CD4-positive, alpha-beta memory T cell (primary cell): ENCODE measurements at regions not wholly inside any gene's neighbourhood (a gene's known extent, or its start where the extent isn't known, plus 50 kb on each side); places are given as distances from the start of the nearest gene placed in this dataset.

ENCODE experiments used
- CTCF ChIA-PET: fragments of 350-600 bp; sonication (Branson Sonifier 250); formaldehyde crosslinking; loops from one replicate; lab custom pipeline; 2021; ENCODE audit warnings: inconsistent platforms; ENCODE audit not compliant: partially characterized antibody; lab: Charles Lee
- POLR2A ChIA-PET: fragments of 350-600 bp; sonication (Branson Sonifier 250); formaldehyde crosslinking; loops from one replicate; lab custom pipeline; 2021; ENCODE audit not compliant: partially characterized antibody; lab: Charles Lee
- DNase-seq, 5 donors: peaks; one replicate each; pipeline versions ENCODE4 v3.0.0 to v3.0.0-alpha.2; 2020 to 2022; ENCODE audit warnings: mixed read lengths in 1 of 5
- H3K27ac ChIP-seq: one replicate; pipeline ENCODE4 v1.7.0; 2013; ENCODE audit warnings: low read depth, low read length
- H3K27me3 ChIP-seq: 2 replicates; pipeline ENCODE4 v1.7.0; 2013; ENCODE audit warnings: mild to moderate bottlenecking, low read length, moderate library complexity; ENCODE audit not compliant: insufficient read depth
- H3K36me3 ChIP-seq: 2 replicates; pipeline ENCODE4 v1.7.0; 2013; ENCODE audit warnings: mild to moderate bottlenecking, low read length, moderate library complexity; ENCODE audit not compliant: insufficient read depth
- H3K4me1 ChIP-seq: 2 replicates; pipeline ENCODE4 v1.7.0; 2013; ENCODE audit warnings: mild to moderate bottlenecking, low read length, moderate library complexity; ENCODE audit not compliant: insufficient read depth
- H3K4me3 ChIP-seq, 2 donors: one replicate each; pipeline ENCODE4 v1.7.0; 2013; ENCODE audit warnings: low read length in 2 of 2, mild to moderate bottlenecking in 1 of 2
- H3K9me3 ChIP-seq, 2 donors: one replicate each; pipeline ENCODE4 v1.7.0; 2013; ENCODE audit warnings: low read length in 2 of 2, control low read depth in 1 of 2; ENCODE audit not compliant: control insufficient read depth in 1 of 2
- H3K27ac Mint-ChIP-seq, 7 donors: one replicate each; pipeline ENCODE4 v1.8.0; 2020 to 2021; ENCODE audit warnings: mixed read lengths in 7 of 7, mild to moderate bottlenecking in 6 of 7, inconsistent platforms in 3 of 7, moderate library complexity in 3 of 7
- H3K27me3 Mint-ChIP-seq, 2 donors: one replicate each; pipeline ENCODE4 v1.8.0; 2020 to 2021; ENCODE audit warnings: mixed read lengths in 2 of 2
- H3K36me3 Mint-ChIP-seq, 2 donors: one replicate each; pipeline ENCODE4 v1.8.0; 2020 to 2021; ENCODE audit warnings: mixed read lengths in 2 of 2, inconsistent platforms in 1 of 2, mild to moderate bottlenecking in 1 of 2
- H3K4me1 Mint-ChIP-seq, 4 donors: one replicate each; pipeline ENCODE4 v1.8.0; 2020 to 2021; ENCODE audit warnings: mixed read lengths in 4 of 4, mild to moderate bottlenecking in 1 of 4
- H3K4me3 Mint-ChIP-seq, 8 donors: one replicate each; pipeline ENCODE4 v1.8.0; 2020 to 2021; ENCODE audit warnings: mixed read lengths in 8 of 8, mild to moderate bottlenecking in 7 of 8, moderate library complexity in 6 of 8, inconsistent platforms in 3 of 8
- H3K9me3 Mint-ChIP-seq, 8 donors: one replicate each; pipeline ENCODE4 v1.8.0; 2020 to 2021; ENCODE audit warnings: mixed read lengths in 8 of 8, mild to moderate bottlenecking in 5 of 8, inconsistent platforms in 3 of 8, moderate library complexity in 1 of 8
- intact Hi-C: fragments of 100-400 bp; cut with micrococcal nuclease; formaldehyde crosslinking; loops from one replicate; pipeline ENCODE4 v1.15.1; 2023

DNA sequence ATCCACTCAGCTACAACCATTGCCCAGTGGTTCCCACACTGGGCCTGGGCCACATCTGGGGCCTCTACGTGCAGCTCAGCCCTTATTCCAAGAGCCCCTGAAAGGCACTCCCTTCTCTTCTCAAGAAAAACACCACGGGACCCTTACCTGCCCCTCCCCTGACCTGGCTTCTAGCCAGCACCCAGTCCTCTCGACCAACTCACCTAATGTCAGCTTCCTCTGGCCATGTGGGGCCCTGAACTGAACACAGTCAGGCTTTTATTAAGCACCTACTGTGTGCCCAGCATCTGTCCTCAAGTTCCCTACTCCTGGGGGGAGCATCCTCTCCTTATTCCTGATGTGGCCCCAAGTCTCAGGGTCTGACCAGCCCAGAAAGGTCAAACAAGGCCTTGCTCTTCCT, 208.4 kb downstream of the MATN1 start:
- Mint-ChIP-seq H3K9me3 (no peaks in the 10 kb centered on the region), H3K4me3 (no peak overlapping the region), H3K4me1 (no peaks in the 10 kb centered on the region), H3K27me3 (peaks cover 7 to 12% of the 10 kb centered on the region in 2 donors), H3K36me3 (no peaks in the 10 kb centered on the region), H3K27ac (no peak overlapping the region)
- Histone ChIP-seq H3K9me3 (no peaks in the 10 kb centered on the region), H3K27me3 (no peaks in the 10 kb centered on the region), H3K4me3 (no peak overlapping the region), H3K4me1 (no peaks in the 10 kb centered on the region), H3K36me3 (no peaks in the 10 kb centered on the region), H3K27ac (no peak overlapping the region)
- ChIA-PET CTCF (no interaction called here), POLR2A (no interaction called here)
- intact Hi-C loops: no loop called here
- DNase-seq: no peak

DNA sequence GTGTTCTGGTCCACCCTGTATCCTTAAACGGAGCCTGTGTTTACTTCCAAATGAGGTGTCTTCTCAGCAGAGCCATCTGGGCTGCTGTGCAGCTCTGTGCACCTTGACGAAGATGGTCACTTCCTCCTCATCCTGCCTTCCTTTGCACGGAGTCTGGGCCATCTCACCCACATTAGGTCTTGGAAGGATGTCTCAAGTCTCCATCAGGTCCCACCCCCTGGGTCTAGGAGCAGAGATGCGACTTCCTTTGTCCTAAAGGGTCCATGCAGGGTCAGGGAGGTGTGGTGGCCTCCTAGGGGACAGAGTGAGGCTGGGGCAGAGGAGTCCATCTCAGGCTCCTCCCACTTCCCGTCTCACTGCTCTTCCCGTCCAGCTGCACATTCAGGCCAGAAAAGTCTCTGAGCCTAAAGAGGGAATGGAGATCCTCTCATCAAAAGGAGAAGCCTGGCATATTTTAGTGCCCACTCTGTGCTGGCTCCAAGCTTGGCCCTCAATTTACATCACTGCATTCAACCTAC, 209.2 kb downstream of the MATN1 start:
- Histone ChIP-seq H3K4me1 (no peaks in the 10 kb centered on the region), H3K36me3 (no peaks in the 10 kb centered on the region), H3K27ac (no peak overlapping the region), H3K27me3 (no peaks in the 10 kb centered on the region), H3K9me3 (no peaks in the 10 kb centered on the region), H3K4me3 (no peak overlapping the region)
- intact Hi-C loops: no loop called here
- no peak for DNase-seq
- ChIA-PET POLR2A (no interaction called here), CTCF (no interaction called here)
- peaks cover 0 to 2% (median 0%) of the 10 kb centered on the region in 8 donors for H3K9me3 Mint-ChIP-seq
- H3K27ac Mint-ChIP-seq: no peak overlapping the region
- no peak overlapping the region for H3K4me3 Mint-ChIP-seq
- no peaks in the 10 kb centered on the region for H3K36me3 Mint-ChIP-seq
- peaks cover 7 to 13% of the 10 kb centered on the region in 2 donors for H3K27me3 Mint-ChIP-seq
- no peaks in the 10 kb centered on the region for H3K4me1 Mint-ChIP-seq

DNA sequence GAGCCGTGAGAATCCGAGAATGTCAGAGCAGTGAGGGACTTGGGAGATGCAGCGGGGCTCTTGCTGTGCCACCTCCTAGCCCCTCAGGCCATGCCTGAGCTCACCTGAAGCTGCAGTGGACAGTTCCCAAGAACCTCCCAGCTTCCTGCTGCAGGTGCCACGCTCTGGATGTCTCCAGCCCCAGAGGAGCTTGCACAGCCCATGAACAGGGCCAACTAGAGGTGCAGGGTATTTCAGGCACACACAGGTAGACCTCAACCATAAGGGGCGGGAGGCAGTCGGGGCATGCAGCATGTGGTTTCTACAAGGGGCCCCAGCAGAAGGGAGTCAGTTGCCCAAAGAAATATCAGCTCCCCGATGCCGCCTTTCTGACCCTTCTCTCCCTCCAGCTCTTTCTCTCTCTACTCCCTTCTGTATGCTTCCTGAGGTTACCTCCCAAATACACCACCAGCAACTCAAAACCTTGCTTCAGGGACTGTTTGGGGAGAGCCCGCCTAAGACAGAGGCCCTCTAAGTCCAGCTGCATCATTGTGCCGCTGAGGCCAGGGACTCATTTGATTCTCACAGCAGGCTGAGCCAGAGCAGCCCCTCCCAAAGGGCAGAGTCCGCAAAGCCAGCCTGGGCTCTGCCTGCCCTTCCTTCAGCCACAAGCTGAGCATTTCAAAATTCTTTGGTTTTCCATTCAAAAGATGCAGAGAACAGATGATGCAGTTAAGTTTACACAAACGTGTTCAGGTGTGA, 209.8 kb downstream of the MATN1 start:
- Histone ChIP-seq H3K27ac (no peak overlapping the region), H3K36me3 (no peaks in the 10 kb centered on the region), H3K4me3 (no peak overlapping the region), H3K27me3 (no peaks in the 10 kb centered on the region), H3K9me3 (no peaks in the 10 kb centered on the region), H3K4me1 (no peaks in the 10 kb centered on the region)
- no peak for DNase-seq
- ChIA-PET CTCF (no interaction called here), POLR2A (no interaction called here)
- peaks cover 10 to 14% of the 10 kb centered on the region in 2 donors for H3K27me3 Mint-ChIP-seq
- intact Hi-C loops: no loop called here
- H3K9me3 Mint-ChIP-seq: peaks cover 0 to 6% (median 0%) of the 10 kb centered on the region in 8 donors
- no peaks in the 10 kb centered on the region for H3K36me3 Mint-ChIP-seq
- H3K4me3 Mint-ChIP-seq: no peak overlapping the region
- no peaks in the 10 kb centered on the region for H3K4me1 Mint-ChIP-seq
- H3K27ac Mint-ChIP-seq: no peak overlapping the region

DNA sequence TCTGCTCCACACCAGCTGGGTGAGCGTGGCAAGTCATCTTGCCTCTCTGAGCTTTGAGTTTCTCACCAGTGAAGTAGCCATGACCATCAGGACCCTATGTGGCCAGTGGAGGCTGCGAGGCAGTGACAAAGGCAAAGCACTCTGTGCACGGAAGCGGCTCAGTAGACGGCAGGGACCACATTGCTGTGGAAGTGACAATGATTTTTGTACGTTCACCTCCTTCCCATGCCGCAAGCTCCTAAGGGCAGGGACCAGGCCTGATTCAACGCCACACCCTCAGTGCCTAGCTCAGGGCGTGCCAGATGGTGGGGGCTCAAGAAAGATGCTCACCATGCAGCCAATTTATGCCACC, 210.5 kb downstream of the MATN1 start:
- DNase-seq: no peak

DNA sequence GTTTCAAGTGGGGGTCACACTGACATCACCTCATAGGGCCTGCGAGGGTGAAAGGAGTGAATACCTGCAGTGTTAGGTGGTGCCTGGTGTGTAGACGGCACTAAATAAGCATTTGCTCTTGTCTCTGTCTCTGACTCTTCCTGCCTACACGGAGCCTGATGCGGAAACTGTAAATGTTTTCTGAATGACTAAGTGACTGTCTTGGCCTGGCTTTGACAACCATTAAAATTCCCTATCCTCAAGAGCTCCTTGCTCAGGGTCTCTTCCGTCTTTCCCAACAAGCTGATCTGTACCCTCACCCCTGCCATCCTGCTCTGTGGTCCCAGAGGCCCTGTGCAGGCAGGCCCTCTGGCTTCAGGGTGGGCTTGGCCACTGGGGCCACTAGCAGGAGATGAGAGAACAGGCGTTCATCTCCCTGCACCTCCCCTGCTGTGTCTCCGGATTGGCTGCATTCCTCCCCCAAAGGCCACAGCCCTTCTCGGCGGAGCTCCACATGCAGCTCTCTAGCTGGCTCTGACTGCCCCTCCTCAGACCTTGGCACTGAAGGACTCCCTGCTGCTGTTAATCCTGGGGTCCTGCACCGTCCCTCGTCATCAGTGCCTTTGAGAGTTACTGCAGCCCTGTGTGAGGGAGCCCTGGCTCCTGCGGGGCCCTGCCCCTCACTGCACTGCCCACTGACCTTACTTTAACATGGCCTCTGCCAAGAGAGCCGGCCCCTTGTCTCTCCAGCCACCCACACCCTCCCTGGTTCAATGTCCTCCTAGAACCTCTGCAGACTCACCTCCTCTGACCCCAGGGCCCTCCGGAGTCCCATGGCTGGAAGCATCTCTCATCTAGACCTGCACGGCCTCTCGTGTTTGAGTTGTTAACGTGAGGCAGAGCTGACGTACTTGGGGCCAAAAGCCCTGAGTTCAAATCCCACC, 211.1 kb downstream of the MATN1 start:
- Histone ChIP-seq H3K36me3 (no peaks in the 10 kb centered on the region), H3K27ac (no peak overlapping the region), H3K9me3 (no peaks in the 10 kb centered on the region), H3K4me3 (no peak overlapping the region), H3K4me1 (no peaks in the 10 kb centered on the region), H3K27me3 (no peaks in the 10 kb centered on the region)
- Mint-ChIP-seq H3K27ac (no peak overlapping the region), H3K36me3 (no peaks in the 10 kb centered on the region), H3K9me3 (peaks cover 0 to 6% (median 0%) of the 10 kb centered on the region in 8 donors), H3K4me3 (no peak overlapping the region), H3K4me1 (no peaks in the 10 kb centered on the region), H3K27me3 (peaks cover 16 to 17% of the 10 kb centered on the region in 2 donors)
- CTCF ChIA-PET: no interaction called here
- intact Hi-C loops: no loop called here
- POLR2A ChIA-PET: no interaction called here
- no peak for DNase-seq

More for the DNA sequence above, 210.5 kb downstream of the MATN1 start:
- Histone ChIP-seq H3K27ac (no peak overlapping the region), H3K4me1 (no peaks in the 10 kb centered on the region), H3K27me3 (no peaks in the 10 kb centered on the region), H3K9me3 (no peaks in the 10 kb centered on the region), H3K4me3 (no peak overlapping the region), H3K36me3 (no peaks in the 10 kb centered on the region)
- Mint-ChIP-seq H3K9me3 (peaks cover 0 to 6% (median 0%) of the 10 kb centered on the region in 8 donors), H3K4me3 (no peak overlapping the region), H3K36me3 (no peaks in the 10 kb centered on the region), H3K27me3 (peaks cover 16 to 17% of the 10 kb centered on the region in 2 donors), H3K4me1 (no peaks in the 10 kb centered on the region), H3K27ac (no peak overlapping the region)
- POLR2A ChIA-PET: no interaction called here
- CTCF ChIA-PET: no interaction called here
- intact Hi-C loops: no loop called here

DNA sequence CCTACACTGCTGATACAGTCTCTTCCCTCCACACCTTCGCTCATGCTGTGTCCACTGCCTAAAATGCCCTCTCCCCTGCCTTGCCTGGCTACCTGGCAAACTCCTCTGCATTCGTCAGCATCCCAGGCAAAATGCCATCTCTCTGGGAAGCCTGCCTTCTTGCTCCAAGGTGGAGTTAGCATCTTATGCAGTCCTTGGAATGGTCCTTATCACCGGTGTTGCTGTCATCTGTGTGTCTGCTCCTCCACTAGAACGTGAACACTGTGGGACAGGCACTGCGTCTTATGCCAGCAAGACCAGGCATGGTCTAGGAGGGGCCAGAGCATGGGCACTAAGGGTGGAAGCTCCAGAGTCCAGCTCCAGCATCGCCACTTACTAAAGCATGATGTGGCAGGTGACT, 211.8 kb downstream of the MATN1 start:
- no peaks in the 10 kb centered on the region for H3K9me3 ChIP-seq
- Mint-ChIP-seq H3K9me3 (peaks cover 0 to 6% (median 0%) of the 10 kb centered on the region in 8 donors), H3K4me3 (no peak overlapping the region), H3K27me3 (peaks cover 15 to 16% of the 10 kb centered on the region in 2 donors), H3K27ac (no peak overlapping the region), H3K36me3 (no peaks in the 10 kb centered on the region), H3K4me1 (no peaks in the 10 kb centered on the region)
- H3K27ac ChIP-seq: no peak overlapping the region
- no peak overlapping the region for H3K4me3 ChIP-seq
- intact Hi-C loops: no loop called here
- no peak for DNase-seq
- no peaks in the 10 kb centered on the region for H3K4me1 ChIP-seq
- H3K36me3 ChIP-seq: no peaks in the 10 kb centered on the region
- POLR2A ChIA-PET: no interaction called here
- CTCF ChIA-PET: no interaction called here
- H3K27me3 ChIP-seq: no peaks in the 10 kb centered on the region

DNA sequence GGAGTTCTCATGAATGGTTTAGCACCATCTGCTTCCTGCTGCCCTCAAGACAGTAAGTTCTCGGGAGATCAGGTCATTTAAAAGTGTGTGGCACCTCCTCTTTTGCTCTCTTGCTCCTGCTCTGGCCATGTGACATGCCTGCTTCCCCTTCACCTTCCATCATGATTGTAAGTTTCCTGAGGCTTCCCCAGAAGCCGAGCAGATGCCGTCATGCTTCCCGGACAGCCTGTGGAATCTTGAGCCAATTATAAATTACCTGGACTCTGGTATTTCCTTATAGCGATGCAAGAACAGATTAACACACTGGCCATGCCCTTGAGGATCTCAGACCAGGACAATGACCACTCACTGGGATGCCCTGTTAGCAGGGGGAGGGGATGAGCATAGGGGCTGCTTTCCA, 212.3 kb downstream of the MATN1 start:
- Histone ChIP-seq H3K27me3 (no peaks in the 10 kb centered on the region), H3K27ac (no peak overlapping the region), H3K9me3 (no peaks in the 10 kb centered on the region), H3K4me3 (no peak overlapping the region), H3K4me1 (no peaks in the 10 kb centered on the region), H3K36me3 (no peaks in the 10 kb centered on the region)
- H3K27ac Mint-ChIP-seq: no peak overlapping the region
- no peak overlapping the region for H3K4me3 Mint-ChIP-seq
- H3K27me3 Mint-ChIP-seq: peaks cover 15 to 18% of the 10 kb centered on the region in 2 donors
- CTCF ChIA-PET: no interaction called here
- H3K9me3 Mint-ChIP-seq: peaks cover 0 to 6% (median 0%) of the 10 kb centered on the region in 8 donors
- no peaks in the 10 kb centered on the region for H3K4me1 Mint-ChIP-seq
- H3K36me3 Mint-ChIP-seq: no peaks in the 10 kb centered on the region
- POLR2A ChIA-PET: no interaction called here
- DNase-seq: no peak
- intact Hi-C loops: no loop called here
